IMR-90 (cell line): ENCODE measurements at regions not wholly inside any gene's neighbourhood (a gene's known extent, or its start where the extent isn't known, plus 50 kb on each side); places are given as distances from the start of the nearest gene placed in this dataset.

Experiments used
- ATAC-seq: fragments of 200-7000 bp; cut with Tn5 transposase; 2 replicates; pipeline ENCODE4 v1.9.1; 2020; ENCODE audit warnings: low read depth, mild to moderate bottlenecking, moderate library complexity
- BruUV-seq: library from RNA; stranded (reverse); fragments of 400-500 nt; replicated peaks from 2 replicates; lab custom pipeline; 2021; lab: Mats Ljungman, UMichigan
- CTCF ChIA-PET: fragments of 300-600 bp; formaldehyde crosslinking; extraction: SDS; loops from one replicate; lab custom pipeline; 2021; ENCODE audit warnings: antibody characterized with exemption; lab: Yijun Ruan, JAX
- POLR2A ChIA-PET: fragments of 300-600 bp; sonication (Branson Sonifier 250); formaldehyde crosslinking; loops from one replicate; lab custom pipeline; 2022; ENCODE audit warnings: antibody characterized with exemption; ENCODE audit not compliant: unreplicated experiment; lab: Charles Lee
- DNase-seq: peaks from one replicate; pipeline ENCODE4 v3.0.0; 2013
- H2AFZ ChIP-seq: replicated peaks from 2 replicates; pipeline ENCODE3; 2013; ENCODE audit warnings: low read length, mild to moderate bottlenecking; ENCODE audit not compliant: poor library complexity
- H2AK5ac ChIP-seq: 2 replicates; pipeline ENCODE4 v1.6.1; 2013; ENCODE audit warnings: low read depth, low read length, inconsistent platforms
- H2AK9ac ChIP-seq: replicated peaks from 2 replicates; pipeline ENCODE3; 2013; ENCODE audit warnings: mild to moderate bottlenecking, low read depth, low read length, moderate library complexity; ENCODE audit not compliant: poor library complexity
- H2BK120ac ChIP-seq: 2 replicates; pipeline ENCODE4 v1.6.1; 2013; ENCODE audit warnings: low read depth, low read length, inconsistent platforms
- H2BK15ac ChIP-seq: 3 replicates; pipeline ENCODE4 v1.6.1; 2013; ENCODE audit warnings: low read depth, low read length, inconsistent platforms
- H2BK20ac ChIP-seq: 2 replicates; pipeline ENCODE4 v1.6.1; 2013; ENCODE audit warnings: low read depth, mild to moderate bottlenecking, inconsistent platforms, low read length, moderate library complexity
- H2BK5ac ChIP-seq: 2 replicates; pipeline ENCODE4 v1.6.1; 2013; ENCODE audit warnings: mild to moderate bottlenecking, low read depth, low read length, inconsistent platforms; ENCODE audit not compliant: poor library complexity, severe bottlenecking
- H3K14ac ChIP-seq: replicated peaks from 2 replicates; pipeline ENCODE4 v1.6.1; 2013; ENCODE audit warnings: low read depth, low read length, inconsistent platforms
- H3K18ac ChIP-seq: 2 replicates; pipeline ENCODE4 v1.6.1; 2013; ENCODE audit warnings: low read depth, low read length, control low read depth
- H3K23ac ChIP-seq: 2 replicates; pipeline ENCODE4 v1.6.1; 2013; ENCODE audit warnings: low read depth, low read length, inconsistent platforms
- H3K27ac ChIP-seq: 2 replicates; pipeline ENCODE4 v1.5.1; 2013; ENCODE audit warnings: mild to moderate bottlenecking, control low read depth, low read length; ENCODE audit not compliant: insufficient read depth
- H3K27me3 ChIP-seq: 2 replicates; pipeline ENCODE4 v1.6.1; 2013; ENCODE audit warnings: low read length; ENCODE audit not compliant: control insufficient read depth, insufficient read depth
- H3K36me3 ChIP-seq: 2 replicates; pipeline ENCODE4 v1.6.1; 2013; ENCODE audit warnings: low read length, mixed read lengths; ENCODE audit not compliant: control insufficient read depth, insufficient read depth
- H3K4ac ChIP-seq: 2 replicates; pipeline ENCODE4 v1.6.1; 2013; ENCODE audit warnings: low read depth, low read length, inconsistent platforms
- H3K4me1 ChIP-seq: 2 replicates; pipeline ENCODE4 v1.6.1; 2013; ENCODE audit warnings: low read length, mixed read lengths; ENCODE audit not compliant: control insufficient read depth, insufficient read depth
- H3K4me2 ChIP-seq: 2 replicates; pipeline ENCODE4 v1.6.1; 2013; ENCODE audit warnings: low read depth, mild to moderate bottlenecking, control low read depth, low read length, moderate library complexity
- H3K4me3 ChIP-seq: 2 replicates; pipeline ENCODE4 v1.5.1; 2013; ENCODE audit warnings: low read depth, mild to moderate bottlenecking, control low read depth, low read length, moderate library complexity; ENCODE audit not compliant: insufficient read depth
- H3K56ac ChIP-seq: 2 replicates; pipeline ENCODE4 v1.6.1; 2013; ENCODE audit warnings: low read length, inconsistent platforms; ENCODE audit not compliant: insufficient read depth; ENCODE audit errors: extremely low read depth
- H3K79me1 ChIP-seq, 2 experiments: 2 replicates each; pipeline ENCODE4 v1.6.1; 2013; ENCODE audit warnings: low read length in 2 of 2, inconsistent platforms in 1 of 2, low read depth in 1 of 2
- H3K9ac ChIP-seq: 2 replicates; pipeline ENCODE4 v1.6.1; 2013; ENCODE audit warnings: low read depth, low read length, control low read depth
- H3K9me1 ChIP-seq: 2 replicates; pipeline ENCODE4 v1.6.1; 2013; ENCODE audit warnings: low read length, inconsistent platforms; ENCODE audit not compliant: insufficient read depth
- H3K9me3 ChIP-seq: 2 replicates; pipeline ENCODE4 v1.6.1; 2013; ENCODE audit warnings: low read length; ENCODE audit not compliant: control insufficient read depth, insufficient read depth
- H4K20me1 ChIP-seq: 2 replicates; pipeline ENCODE4 v1.6.1; 2013; ENCODE audit warnings: low read length, inconsistent platforms; ENCODE audit not compliant: insufficient read depth
- H4K5ac ChIP-seq: 2 replicates; pipeline ENCODE4 v1.6.1; 2013; ENCODE audit warnings: mild to moderate bottlenecking, low read depth, low read length, control low read depth
- H4K8ac ChIP-seq, 2 experiments: 2 replicates each; pipeline ENCODE4 v1.6.1; 2013; ENCODE audit warnings: low read depth in 2 of 2, low read length in 2 of 2, control low read depth in 1 of 2, inconsistent platforms in 1 of 2
- H4K91ac ChIP-seq: 2 replicates; pipeline ENCODE4 v1.6.1; 2013; ENCODE audit warnings: low read depth, low read length, inconsistent platforms; ENCODE audit not compliant: insufficient read depth
- BHLHE40 ChIP-seq: fragments of 150-350 bp; IDR thresholded peaks from 2 replicates; pipeline ENCODE4 v1.6.1; 2016; ENCODE audit warnings: mild to moderate bottlenecking, low read depth, low read length
- CEBPB ChIP-seq: IDR thresholded peaks from 2 replicates; pipeline ENCODE4 v1.6.1; 2012; ENCODE audit warnings: low read depth, low read length, improper control_type of control experiment
- CHD1 ChIP-seq: IDR thresholded peaks from 2 replicates; pipeline ENCODE4 v1.6.1; 2012; ENCODE audit warnings: low read depth, low read length, improper control_type of control experiment
- CTCF ChIP-seq: conservative IDR thresholded peaks from 2 replicates; pipeline ENCODE4 v1.5.1; 2012; ENCODE audit warnings: mild to moderate bottlenecking, low read depth, low read length, improper control_type of control experiment
- ELK1 ChIP-seq: fragments of 150-350 bp; IDR thresholded peaks from 2 replicates; pipeline ENCODE4 v1.6.1; 2016; ENCODE audit warnings: low read depth, mild to moderate bottlenecking, low read length, moderate library complexity, borderline replicate concordance
- FOS ChIP-seq: fragments of 150-350 bp; IDR thresholded peaks from 2 replicates; pipeline ENCODE4 v1.6.1; 2016; ENCODE audit warnings: low read depth, low read length
- MAFK ChIP-seq: IDR thresholded peaks from 2 replicates; pipeline ENCODE4 v1.6.1; 2012; ENCODE audit warnings: low read depth, low read length, improper control_type of control experiment
- MAZ ChIP-seq: IDR thresholded peaks from 2 replicates; pipeline ENCODE4 v1.6.1; 2012; ENCODE audit warnings: low read depth, mild to moderate bottlenecking, low read length, improper control_type of control experiment, moderate library complexity, borderline replicate concordance
- MXI1 ChIP-seq: IDR thresholded peaks from 2 replicates; pipeline ENCODE4 v1.6.1; 2012; ENCODE audit warnings: low read depth, mild to moderate bottlenecking, low read length, moderate library complexity, borderline replicate concordance
- NFE2L2 ChIP-seq: fragments of 150-350 bp; IDR thresholded peaks from 2 replicates; pipeline ENCODE4 v1.6.1; 2016; ENCODE audit warnings: low read depth, mild to moderate bottlenecking, low read length
- POLR2A ChIP-seq: IDR thresholded peaks from 2 replicates; pipeline ENCODE4 v1.6.1; 2012; ENCODE audit warnings: mild to moderate bottlenecking, low read depth, low read length
- RAD21 ChIP-seq: IDR thresholded peaks from 2 replicates; pipeline ENCODE4 v1.6.1; 2012; ENCODE audit warnings: low read length, improper control_type of control experiment
- RCOR1 ChIP-seq: IDR thresholded peaks from 2 replicates; pipeline ENCODE4 v1.6.1; 2012; ENCODE audit warnings: mild to moderate bottlenecking, low read length, improper control_type of control experiment; ENCODE audit not compliant: insufficient replicate concordance
- RFX5 ChIP-seq: IDR thresholded peaks from 2 replicates; pipeline ENCODE4 v1.8.0; 2012; ENCODE audit warnings: low read depth, mild to moderate bottlenecking, low read length, moderate library complexity
- SMC3 ChIP-seq: fragments of 150-350 bp; IDR thresholded peaks from 2 replicates; pipeline ENCODE4 v1.6.1; 2016; ENCODE audit warnings: low read depth, mild to moderate bottlenecking, antibody characterized with exemption, low read length, moderate library complexity
- USF2 ChIP-seq: fragments of 150-350 bp; IDR thresholded peaks from 2 replicates; pipeline ENCODE4 v1.6.1; 2017; ENCODE audit warnings: mild to moderate bottlenecking, antibody characterized with exemption, low read length, low read depth
- WGBS, 2 experiments: methylation state at CpG; one replicate each; pipeline versions ENCODE4 v1.1.5 to v1.1.7; 2013; ENCODE audit warnings: missing lambda C conversion rate in 2 of 2; ENCODE audit not compliant: insufficient read length in 1 of 2; ENCODE audit errors: extremely low coverage in 2 of 2; 5-methylcytosine and 5-hydroxymethylcytosine counted together
- dilution Hi-C: fragments of 300-500 bp; cut with HindIII; formaldehyde crosslinking; loops from one replicate; pipeline ENCODE4 v1.14.3; 2018; ENCODE audit warnings: low sequenced_read_pairs; ENCODE audit not compliant: unreplicated experiment
- in situ Hi-C: fragments of 300-500 bp; cut with MboI; formaldehyde crosslinking; loops from 3 replicates; pipeline ENCODE4 v1.14.3; 2019; ENCODE audit warnings: low sequenced_read_pairs, inconsistent platforms, mixed read lengths
- intact Hi-C: fragments of 100-400 bp; cut with micrococcal nuclease; formaldehyde crosslinking; loops from 2 replicates; pipeline ENCODE4 v1.10.0; 2022

DNA sequence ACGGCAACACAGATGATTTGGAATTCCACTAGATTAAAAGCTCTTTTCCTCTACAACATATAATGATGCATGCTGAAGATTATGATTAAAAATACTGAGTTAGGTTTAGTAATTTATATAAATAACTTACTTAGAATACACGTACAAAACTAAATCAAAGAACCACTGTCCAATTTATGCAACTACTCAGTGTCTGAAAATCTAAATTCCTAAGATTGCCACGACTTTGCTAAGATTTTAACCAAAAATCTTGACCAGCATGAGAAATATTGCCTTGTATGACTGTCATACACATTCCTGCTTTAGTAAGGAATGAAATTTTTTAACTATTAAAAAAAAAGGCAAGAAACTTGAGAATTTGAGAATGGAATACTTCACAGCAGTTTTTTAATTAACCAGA lies 292.4 kb downstream of the ZNF608 start:
- intact Hi-C loops = loop anchor here (5.0 kb wide), 1 partner anchor 198 kb away; no protein-coding TSS in a partner anchor
- POLR2A ChIA-PET = no interaction called here
- BruUV-seq = no TSS peak

More for the DNA sequence above, 292.4 kb downstream of the ZNF608 start:
- Histone ChIP-seq H2AK5ac (no peak overlapping the region), H3K4ac (peak overlapping the region; percentile 28; the same call in 1 of the 2 replicates), H3K27me3 (peaks cover under 1% of the 10 kb centered on the region), H3K4me1 (peaks cover 16% of the 10 kb centered on the region), H3K9ac (no peak overlapping the region; the same call in 1 of the 2 replicates), H3K4me2 (peak overlapping the region; percentile 58; the same call in 1 of the 2 replicates), H2BK20ac (peak overlapping the region; percentile 42), H2BK15ac (peak overlapping the region; percentile 3; the same call in 1 of the 3 replicates), H4K20me1 (no peaks in the 10 kb centered on the region), H3K9me3 (no peaks in the 10 kb centered on the region), H4K91ac (peak overlapping the region; percentile 20; the same call in 1 of the 2 replicates), H2AFZ (no peak overlapping the region), H4K5ac (no peak overlapping the region), H3K79me1 (no peaks in the 10 kb centered on the region), H3K56ac (no peak overlapping the region), H3K27ac (no peak overlapping the region), H3K18ac (peak overlapping the region; percentile 34; the same call in 1 of the 2 replicates), H2BK5ac (peak overlapping the region; percentile 27), H3K23ac (0 out of 2 replicates have a peak overlapping the region, but pooled peaks have one; percentile 13), H2AK9ac (no peak overlapping the region), H3K36me3 (no peaks in the 10 kb centered on the region), H4K8ac (peak overlapping the region in 1 of 2 experiments; percentile 57; a peak in 2 of 4 replicates), H3K9me1 (peaks cover 2% of the 10 kb centered on the region; the same call in 1 of the 2 replicates), H3K4me3 (no peak overlapping the region), H2BK120ac (peak overlapping the region; percentile 83), H3K14ac (no peak overlapping the region)
- DNase-seq (no peak), ATAC-seq (no peak)
- no peak for TF ChIP-seq ELK1
- TF ChIP-seq MXI1 = no peak
- TF ChIP-seq FOS = no peak
- TF ChIP-seq NFE2L2 = no peak
- TF ChIP-seq BHLHE40 = no peak
- no peak for TF ChIP-seq MAFK
- TF ChIP-seq RCOR1 = no peak
- TF ChIP-seq RAD21 = no peak
- no peak for TF ChIP-seq POLR2A
- TF ChIP-seq CEBPB = no peak
- TF ChIP-seq MAZ = no peak
- TF ChIP-seq RFX5 = no peak
- no peak for TF ChIP-seq CTCF
- TF ChIP-seq CHD1 = no peak
- no peak for TF ChIP-seq SMC3
- no peak for TF ChIP-seq USF2
- no CpG with 5 or more reads among the region's 3 CpGs for WGBS, 2 experiments
- CTCF ChIA-PET = no interaction called here
- dilution Hi-C loops (no loop called here), in situ Hi-C loops (loop anchor here (10.0 kb wide), 1 partner anchor 291 kb away; the partner anchor contains the start of gene ZNF608)
